ENCODE measurements at regions not wholly inside any gene's neighbourhood (a gene's known extent, or its start where the extent isn't known, plus 50 kb on each side); places are given as distances from the start of the nearest gene placed in this dataset.
"Not testable (repeated sequence)": the region's sequence is repeated elsewhere in the genome, so short reads cannot be mapped to it uniquely, and the experiment has no call there.

- no peak for DNase-seq
These were observed 1137.1 kb downstream of the FSCB start for GRCh38 chr14:43369710-43370564.

- DNase-seq: no peak
These were observed 1144.5 kb downstream of the FSCB start for GRCh38 chr14:43362586-43362985.

- DNase-seq: no peak
These were observed 1145.3 kb downstream of the FSCB start for GRCh38 chr14:43361751-43362150.

DNA sequence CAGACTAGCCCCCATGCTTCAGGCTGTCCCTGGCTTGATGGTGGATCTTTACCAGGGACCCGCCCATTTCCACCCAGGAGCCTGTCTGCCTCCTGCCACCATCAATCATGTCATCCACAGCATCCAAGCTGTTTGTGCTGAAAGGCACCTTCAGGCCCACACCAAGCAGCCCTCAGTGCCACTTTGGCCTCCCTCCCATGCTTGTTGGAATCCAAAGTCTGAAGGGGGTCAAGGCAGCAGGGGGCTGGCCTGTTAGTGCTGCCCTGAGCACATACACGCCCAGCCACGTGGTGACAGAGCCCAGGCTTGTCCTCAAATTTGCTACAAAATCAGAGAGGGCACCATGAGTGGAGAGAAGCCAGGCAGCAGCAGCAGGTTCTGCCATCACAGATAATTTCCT is 1146.8 kb downstream of the FSCB start:
- DNase-seq: no peak

GRCh38 chr14:43359317-43359716 is 1147.8 kb downstream of the FSCB start:
- no peak for DNase-seq

DNA sequence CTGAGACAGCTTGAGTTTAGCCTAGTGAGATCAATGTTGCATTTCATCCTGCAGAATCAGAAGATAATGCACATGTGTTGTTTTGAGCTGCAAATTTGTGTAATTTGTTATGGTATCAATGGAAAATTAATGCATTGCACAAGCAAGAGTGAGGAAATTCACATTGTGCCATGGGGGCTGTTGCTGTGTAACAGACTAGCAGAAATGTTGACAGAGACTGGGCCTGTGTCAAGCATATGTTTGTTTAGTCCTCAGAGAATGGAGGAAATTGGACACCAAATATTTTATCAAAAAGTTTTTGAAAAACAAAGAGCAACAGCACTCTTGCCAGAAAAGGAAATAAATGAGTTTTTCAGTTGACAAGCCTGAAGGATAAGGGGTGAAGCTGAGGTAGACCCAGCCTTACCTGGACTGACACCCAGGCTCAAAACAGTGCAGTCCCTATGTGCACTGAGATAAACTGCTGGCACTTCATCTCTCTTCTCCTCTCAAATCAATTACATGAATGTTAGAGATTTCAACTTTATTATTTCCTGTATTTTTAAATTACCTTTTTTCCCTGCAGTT is 1150.0 kb downstream of the FSCB start:
- DNase-seq: no peak

GRCh38 chr14:43356382-43356781 is 1150.7 kb downstream of the FSCB start:
- DNase-seq: no peak

DNA sequence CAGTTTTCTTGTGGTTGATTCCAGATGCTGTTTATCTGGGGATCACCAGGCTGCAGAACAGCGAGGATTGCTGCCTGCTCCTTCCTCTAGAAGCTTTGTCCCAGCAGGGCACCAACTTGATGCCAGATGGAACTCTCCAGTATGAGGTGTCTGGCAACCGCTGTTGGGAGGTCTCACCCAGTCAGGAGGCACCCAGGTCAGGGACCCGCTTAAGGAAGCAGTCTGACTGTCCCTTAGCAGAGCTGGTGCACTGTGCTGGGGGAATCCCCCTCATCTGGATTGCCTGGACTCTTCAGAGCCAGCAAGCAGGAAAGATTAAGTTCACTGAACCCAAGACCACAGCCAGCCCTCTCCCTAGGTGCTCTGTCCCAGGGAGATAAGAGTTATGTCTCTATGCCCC is 1165.2 kb downstream of the FSCB start:
- no peak for DNase-seq

- no peak for DNase-seq
These were observed 1168.4 kb downstream of the FSCB start for GRCh38 chr14:43338713-43339112.

DNA sequence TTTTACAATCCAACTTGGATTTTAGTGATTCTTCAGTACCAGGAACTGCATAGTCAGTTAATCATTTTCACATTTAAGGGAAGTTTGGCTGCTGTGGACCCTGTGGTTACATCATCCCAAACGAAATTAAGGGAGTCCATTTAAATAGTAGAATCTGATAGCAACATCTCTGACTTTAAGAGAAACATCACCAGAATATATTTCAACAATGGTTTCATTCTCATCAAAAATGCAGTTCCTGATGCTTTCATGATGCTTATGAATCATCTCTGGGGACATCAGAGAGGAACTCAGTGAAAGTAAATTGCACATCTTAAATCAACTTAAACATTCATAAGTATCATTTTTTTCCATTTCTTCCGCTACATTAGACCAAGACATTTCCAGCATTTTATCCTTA is 1170.7 kb downstream of the FSCB start:
- DNase-seq: no peak

DNA sequence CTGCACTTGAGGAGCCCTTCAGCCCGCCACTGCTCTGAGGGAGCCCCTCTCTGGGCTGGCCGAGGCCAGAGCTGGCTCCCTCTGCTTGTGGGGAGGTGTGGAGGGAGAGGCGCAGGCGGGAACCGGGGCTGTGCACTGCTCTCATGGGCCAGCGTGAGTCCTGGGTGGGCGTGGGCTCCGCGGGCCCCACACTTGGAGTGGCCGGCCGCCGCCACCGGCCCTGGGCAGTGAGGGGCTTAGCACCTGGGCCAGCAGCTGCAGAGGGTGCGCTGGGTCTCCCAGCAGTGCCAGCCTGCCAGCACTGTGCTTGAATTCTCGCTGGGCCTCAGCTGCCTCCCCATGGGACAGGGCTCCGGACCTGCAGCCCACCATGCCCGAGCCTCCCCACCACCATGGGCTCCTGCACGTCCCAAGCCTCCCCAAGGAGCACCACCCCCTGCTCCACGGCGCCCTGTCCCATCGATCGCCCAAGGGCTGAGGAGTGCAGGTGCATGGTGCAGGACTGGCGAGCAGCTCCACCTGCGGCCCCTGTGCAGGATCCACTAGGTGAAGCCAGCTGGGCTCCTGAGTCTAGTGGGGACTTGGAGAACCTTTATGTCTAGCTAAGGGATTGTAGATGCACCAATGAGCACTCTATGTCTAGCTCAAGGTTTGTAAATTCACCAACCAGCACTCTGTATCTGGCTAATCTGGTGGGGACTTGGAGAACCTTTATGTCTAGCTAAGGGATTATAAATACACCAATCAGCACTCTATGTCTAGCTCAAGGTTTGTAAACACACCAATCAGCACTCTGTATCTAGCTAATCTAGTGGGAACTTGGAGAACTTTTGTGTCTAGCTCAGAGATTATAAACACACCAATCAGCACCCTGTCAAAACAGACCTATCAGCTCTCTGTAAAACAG is 1180.3 kb downstream of the FSCB start:
- DNase-seq: not testable (repeated sequence)

GRCh38 chr14:43316427-43316826 is 1190.7 kb downstream of the FSCB start:
- DNase-seq: no peak

DNA sequence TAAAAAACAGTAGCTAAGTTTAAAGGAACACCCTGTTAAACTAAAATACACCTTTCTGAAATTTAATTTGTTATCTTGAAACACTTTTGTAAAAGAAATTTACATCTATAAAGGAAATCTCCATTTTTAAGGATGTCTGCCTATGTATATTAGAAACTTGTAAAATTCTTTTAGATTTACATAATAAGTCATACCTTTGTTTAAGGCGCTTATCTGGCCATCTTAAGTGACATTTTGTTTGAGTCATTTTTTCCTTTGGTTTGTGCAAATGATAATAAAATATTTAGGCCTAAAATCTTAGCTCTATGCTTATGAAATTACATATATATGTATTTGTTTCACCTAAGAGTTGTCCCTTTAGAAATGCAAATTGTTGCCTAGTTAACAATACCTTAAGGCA is 1193.4 kb downstream of the FSCB start:
- no peak for DNase-seq

- DNase-seq: no peak
These were observed 1198.5 kb downstream of the FSCB start for GRCh38 chr14:43308421-43309110.

DNA sequence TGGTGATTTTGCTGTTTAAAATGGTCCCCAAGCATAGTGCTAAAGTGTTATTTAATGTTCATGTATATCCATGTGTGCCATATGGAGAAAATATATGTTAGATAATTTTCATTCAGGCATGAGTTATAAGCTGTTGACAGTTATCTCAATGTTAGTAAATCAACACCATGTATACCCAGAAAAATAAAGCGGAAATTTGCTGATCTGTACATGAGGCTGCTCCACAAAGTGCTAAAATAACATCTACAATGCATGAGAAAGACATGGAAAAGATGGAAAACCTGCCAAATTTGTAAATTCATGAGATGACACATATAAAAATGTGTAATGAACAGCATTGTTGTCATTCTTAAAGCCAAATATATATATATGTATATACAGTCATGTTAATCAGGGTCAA is 1199.2 kb downstream of the FSCB start:
- DNase-seq: no peak

GRCh38 chr14:43306053-43306452 is 1201.0 kb downstream of the FSCB start:
- no peak for DNase-seq

- no peak for DNase-seq
These were observed 1209.3 kb downstream of the FSCB start for GRCh38 chr14:43297794-43298193.

GRCh38 chr14:43296061-43296460 is 1211.0 kb downstream of the FSCB start:
- DNase-seq: not testable (repeated sequence)

- DNase-seq: no peak
These were observed 1221.5 kb downstream of the FSCB start for GRCh38 chr14:43285575-43285974.

DNA sequence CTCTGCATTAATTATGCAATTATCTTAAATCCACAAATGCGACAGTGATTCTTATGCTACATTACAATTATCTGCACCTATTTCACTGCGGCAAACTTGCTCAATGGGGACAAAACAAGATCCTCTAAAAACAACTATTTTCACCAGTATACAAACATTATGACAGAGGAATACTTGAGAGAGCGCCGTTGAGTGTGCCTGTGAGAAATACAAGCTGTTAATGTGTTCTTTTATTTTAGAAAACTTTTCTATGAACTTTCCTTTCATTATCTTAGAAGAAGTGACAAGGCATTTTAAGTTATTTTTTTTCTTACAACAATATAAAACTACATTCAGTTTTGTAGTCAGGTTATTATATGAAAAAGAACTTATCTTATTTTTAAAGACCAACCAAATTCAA is 1247.0 kb downstream of the FSCB start:
- DNase-seq: no peak

DNA sequence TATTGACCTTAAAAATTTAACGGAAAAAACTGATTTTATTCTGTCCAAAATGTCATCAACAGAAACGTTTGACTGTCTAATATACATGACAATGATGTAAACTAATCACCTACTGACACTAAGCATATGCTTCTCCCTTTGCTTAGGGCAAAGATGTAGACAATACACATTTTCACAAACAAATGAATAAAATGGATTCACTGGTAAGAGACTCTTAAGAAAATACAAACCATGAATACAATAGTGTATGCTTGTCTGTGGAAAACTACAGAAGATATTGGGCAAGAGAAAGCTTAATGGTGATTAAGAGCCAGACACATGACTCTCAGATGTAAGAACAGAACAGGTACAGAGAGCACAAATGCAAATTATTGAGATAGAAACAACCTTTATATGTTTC is 1248.7 kb downstream of the FSCB start:
- DNase-seq: no peak

GRCh38 chr14:43256996-43257395 is 1250.1 kb downstream of the FSCB start:
- not testable (repeated sequence) for DNase-seq

DNA sequence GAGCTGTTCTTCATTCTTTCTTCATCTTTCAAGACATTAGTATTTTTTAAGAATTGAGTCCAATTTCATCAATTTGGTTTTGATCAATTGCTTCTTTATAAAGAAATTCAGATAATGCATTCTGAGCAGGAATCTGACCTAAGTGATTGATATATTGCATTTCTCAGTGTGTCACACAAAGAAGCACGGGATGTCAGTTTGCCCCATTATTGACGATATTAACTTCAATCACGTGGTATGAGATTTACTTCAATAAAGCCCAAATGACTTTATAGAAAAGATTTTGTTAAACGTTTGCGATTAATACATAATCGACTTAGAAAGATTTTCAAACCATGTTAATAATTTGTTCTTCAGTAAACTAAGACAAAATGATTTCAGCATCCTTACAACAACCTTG is 1254.2 kb downstream of the FSCB start:
- no peak for DNase-seq

Data from MV-4-11 (cell line).